A204.1 (cell line): ENCODE measurements at regions not wholly inside any gene's neighbourhood (a gene's known extent, or its start where the extent isn't known, plus 50 kb on each side); places are given as distances from the start of the nearest gene placed in this dataset.

Source experiments
- FAIRE-seq: peaks from 2 replicates; lab custom pipeline; 2012; peaks lifted over from hg19 to GRCh38; lab: Jason Lieb, UNC

DNA sequence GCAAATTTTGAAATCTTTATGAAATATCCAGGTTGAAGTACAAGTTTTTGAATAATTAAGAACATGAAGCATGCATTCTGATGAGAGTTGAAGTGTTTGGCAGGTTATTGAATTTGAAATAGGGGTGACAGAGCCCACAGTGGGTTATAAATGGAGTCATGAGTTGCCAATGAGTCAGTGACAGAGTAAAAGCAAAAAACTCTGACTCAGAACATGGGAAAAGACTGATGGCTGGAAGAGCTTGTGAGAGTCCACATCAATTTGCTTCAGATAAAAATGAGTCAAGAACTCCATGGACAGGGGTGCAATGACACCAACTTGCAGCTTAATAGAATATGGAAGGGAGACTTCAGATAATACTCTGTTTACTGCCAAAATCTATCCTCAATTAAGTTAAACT is 105.3 kb downstream of the SLC6A15 start:
- FAIRE-seq = no peak

DNA sequence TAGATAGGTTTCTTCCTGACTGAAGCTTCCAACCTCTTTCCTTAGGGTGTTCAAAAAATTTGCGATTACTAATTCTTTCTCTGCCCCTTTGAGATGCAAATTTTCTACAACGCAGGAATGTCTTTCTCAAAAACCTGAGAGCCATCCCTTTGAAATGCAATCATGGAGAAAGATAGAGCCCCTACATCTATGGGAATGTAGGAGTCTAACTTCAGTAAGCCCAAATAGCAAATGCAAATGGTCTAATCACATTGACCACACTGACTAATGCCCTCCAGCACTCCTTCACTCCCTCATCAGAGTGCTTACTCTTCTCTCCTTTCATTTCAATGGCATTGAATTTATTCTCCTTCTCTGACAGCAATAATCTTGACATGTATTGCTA is 107.1 kb downstream of the SLC6A15 start:
- FAIRE-seq = no peak

DNA sequence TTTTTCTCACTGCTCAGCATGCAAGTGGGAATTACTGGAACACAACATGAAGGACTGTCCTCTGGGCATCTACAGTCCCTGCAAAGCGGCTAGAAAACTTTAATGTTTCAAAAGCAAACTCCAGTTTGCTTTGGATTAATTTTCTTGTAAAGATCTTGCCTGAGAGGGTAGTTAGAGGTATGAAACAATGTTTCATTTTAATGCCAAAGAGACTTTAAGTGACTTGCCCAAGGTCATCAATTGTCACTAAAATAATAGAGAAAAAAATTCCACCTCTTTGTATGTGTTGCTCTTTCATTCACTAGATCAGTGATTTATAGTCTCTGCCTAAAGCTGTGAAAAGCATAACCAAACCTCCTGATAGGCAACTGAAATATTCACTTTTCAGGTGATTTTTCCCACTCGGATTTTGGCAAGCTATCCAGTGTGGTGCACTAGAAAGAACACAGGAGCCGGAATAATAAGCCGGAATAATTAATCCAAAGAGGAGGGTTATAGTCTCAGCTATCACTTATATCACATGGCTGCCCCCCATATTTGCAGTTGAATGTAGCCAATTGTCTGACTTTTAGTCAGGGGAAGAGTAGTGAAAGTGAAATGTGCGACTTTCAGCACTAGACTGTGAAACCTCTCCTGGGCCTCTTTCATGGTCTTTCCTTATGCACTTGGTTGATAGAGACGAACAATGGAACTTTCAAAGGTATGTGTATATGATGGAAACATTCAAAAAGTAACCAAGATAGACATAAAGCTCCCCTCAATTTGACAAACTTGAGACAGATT is 107.7 kb downstream of the SLC6A15 start:
- FAIRE-seq = no peak

DNA sequence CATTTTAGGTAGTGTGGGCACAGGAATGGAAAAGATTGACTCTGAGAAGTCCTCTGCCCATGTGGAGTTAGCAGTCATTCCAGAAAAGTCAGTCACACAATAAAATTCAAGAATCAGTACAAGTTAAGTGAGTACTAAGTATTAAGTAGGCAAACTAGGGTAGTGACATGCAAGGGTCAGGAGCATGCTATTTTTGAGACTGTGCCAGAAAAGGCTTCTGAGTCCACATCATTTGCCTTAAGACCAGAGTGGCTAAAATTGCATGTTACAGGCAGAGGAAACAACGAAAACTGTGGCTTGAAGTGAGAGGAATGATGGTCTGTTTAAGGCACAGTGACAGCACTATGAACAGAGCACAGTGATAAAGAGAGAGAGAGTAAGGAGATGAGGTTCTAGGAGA is 108.9 kb downstream of the SLC6A15 start:
- no peak for FAIRE-seq

- FAIRE-seq = no peak
Observed at GRCh38 chr12:84802161-84802560, 110.4 kb downstream of the SLC6A15 start.

- FAIRE-seq = no peak
Observed at GRCh38 chr12:84793558-84794367, 118.8 kb downstream of the SLC6A15 start.

DNA sequence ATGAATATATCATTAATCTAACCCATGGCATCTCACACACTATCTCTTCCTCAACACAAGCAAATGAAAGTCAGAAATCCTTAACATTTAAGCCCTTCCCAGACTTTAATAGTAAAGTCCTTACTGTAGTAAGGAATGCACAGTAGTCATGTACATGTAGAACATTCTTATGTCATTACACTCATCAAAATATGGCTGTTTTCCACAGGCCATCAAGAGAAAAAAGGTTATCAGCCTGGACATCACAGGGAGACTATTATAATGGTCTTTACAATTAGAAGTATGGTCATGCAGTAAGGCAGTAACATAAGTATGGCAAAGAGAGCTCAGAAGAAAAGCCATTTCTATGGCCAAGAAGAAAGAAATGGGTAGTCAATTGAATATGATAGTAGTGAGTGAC is 121.2 kb downstream of the SLC6A15 start:
- no peak for FAIRE-seq

- no peak for FAIRE-seq
Observed at GRCh38 chr12:84789184-84789583, 123.4 kb downstream of the SLC6A15 start.

- FAIRE-seq = no peak
Observed at GRCh38 chr12:84787253-84787652, 125.3 kb downstream of the SLC6A15 start.

- no peak for FAIRE-seq
Observed at GRCh38 chr12:84786622-84787021, 126.0 kb downstream of the SLC6A15 start.

- no peak for FAIRE-seq
Observed at GRCh38 chr12:84785951-84786350, 126.6 kb downstream of the SLC6A15 start.

- FAIRE-seq = no peak
Observed at GRCh38 chr12:84785281-84785680, 127.3 kb downstream of the SLC6A15 start.

DNA sequence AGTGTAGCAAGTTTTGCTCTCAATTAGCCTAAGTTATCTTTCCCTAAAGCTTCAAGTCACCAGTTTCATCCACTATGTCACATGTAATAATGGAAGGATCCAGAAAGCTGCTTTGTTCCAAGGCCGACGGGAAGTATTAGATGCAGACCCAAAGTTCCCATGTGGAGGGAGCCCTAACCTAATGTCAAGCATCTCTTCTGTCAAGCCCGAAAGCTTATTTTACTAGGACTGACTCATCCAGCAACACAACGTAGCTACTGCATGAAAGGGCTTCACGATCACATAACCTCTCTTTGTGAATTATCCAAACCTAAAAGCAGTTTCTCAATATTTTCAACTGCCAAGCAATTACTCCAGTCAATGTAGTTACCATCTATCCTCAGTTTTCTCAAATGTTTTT is 133.4 kb downstream of the SLC6A15 start:
- FAIRE-seq = no peak

GRCh38 chr12:84772281-84772680 is 140.3 kb downstream of the SLC6A15 start:
- no peak for FAIRE-seq

- no peak for FAIRE-seq
Observed at GRCh38 chr12:84767079-84767478, 145.5 kb downstream of the SLC6A15 start.

GRCh38 chr12:84766375-84766774 is 146.2 kb downstream of the SLC6A15 start:
- no peak for FAIRE-seq

DNA sequence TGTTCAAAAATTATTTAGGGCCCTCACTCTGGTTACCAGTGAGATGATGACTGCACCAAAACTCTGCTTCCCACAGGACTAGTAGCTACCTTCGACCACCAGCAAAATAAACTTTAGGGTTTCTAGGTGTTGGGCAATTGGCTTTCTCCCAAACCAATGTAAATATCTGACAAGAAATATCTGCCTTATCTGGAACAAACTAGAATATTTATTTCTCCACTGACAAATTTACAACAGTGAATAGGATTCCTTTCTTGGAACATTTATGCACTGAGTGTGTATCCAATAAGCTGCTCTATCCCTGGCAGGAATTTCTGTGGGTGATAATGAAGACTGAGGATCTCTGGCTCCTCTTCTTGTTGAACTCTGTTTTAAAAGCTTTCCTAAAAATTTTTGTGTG is 148.6 kb downstream of the SLC6A15 start:
- no peak for FAIRE-seq

GRCh38 chr12:84763107-84763506 is 149.5 kb downstream of the SLC6A15 start:
- FAIRE-seq = no peak

DNA sequence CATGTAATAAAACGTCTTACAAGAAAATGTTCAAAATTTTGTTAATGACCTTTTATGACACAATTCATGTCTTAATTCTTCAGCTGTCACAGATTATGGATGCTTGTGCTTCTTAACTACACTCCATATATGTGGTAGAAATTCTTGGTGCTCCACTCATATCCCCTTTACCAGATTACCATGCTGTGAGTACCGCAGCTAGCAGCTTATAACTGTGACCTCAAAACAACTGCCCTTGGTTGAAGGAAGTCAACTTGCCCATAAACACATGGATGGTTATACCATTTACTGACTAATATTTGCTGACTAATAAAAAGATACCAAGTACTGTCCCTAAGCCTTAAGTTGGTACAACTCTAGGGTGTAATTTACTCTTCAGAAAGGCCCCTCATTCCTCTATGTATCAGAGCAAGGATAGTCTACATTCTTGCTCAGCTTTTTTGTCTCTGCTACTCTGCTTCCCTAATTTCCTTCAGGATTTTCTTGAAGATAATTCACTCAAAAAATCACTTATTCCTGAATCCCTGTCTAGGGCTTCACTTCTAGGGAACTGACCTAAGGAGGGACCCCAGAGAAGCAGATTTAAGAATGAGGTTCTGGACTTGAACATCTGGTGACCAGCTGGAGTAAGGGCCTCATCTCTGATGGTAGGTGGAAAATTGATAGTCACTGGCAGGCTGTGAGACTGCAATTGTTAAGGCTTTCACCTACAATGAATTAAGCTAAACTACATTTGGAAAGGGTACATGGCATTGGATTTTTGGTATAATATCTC is 152.3 kb downstream of the SLC6A15 start:
- FAIRE-seq = no peak

GRCh38 chr12:84757978-84758377 is 154.6 kb downstream of the SLC6A15 start:
- no peak for FAIRE-seq

GRCh38 chr12:84756961-84757360 is 155.6 kb downstream of the SLC6A15 start:
- FAIRE-seq = no peak

GRCh38 chr12:84745127-84745526 is 167.5 kb downstream of the SLC6A15 start:
- no peak for FAIRE-seq

DNA sequence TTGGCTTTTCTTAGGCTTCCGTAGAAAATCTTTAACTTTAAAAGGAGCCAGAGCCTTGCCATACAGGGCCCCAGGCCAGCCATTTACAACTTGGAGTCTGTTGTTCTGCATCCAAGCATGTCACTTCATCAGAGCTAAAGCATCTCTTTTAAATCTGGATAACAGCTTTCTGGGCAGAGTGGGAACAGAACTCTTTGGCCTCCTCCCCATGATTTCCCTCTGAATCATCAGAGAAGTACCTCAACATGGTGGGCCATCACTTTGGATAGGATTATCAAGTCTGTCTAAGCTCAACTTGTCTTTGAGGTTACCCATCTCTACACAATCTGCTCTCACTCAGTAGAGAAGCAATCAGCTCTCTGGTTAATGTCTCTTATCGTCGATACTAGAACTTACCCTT is 170.9 kb downstream of the SLC6A15 start:
- no peak for FAIRE-seq
